Keratinocyte (primary cell): ENCODE measurements at regions not wholly inside any gene's neighbourhood (a gene's known extent, or its start where the extent isn't known, plus 50 kb on each side); places are given as distances from the start of the nearest gene placed in this dataset.

Experiments
- DNase-seq: peaks from one replicate; pipeline ENCODE4 v3.0.0-alpha.2; 2011; ENCODE audit warnings: low read depth, missing footprints, low spot score
- FAIRE-seq: peaks from 2 replicates; lab custom pipeline; 2011; peaks lifted over from hg19 to GRCh38; lab: Jason Lieb, UNC
- H2AFZ ChIP-seq: 2 replicates; pipeline ENCODE4 v1.6.0; 2012; ENCODE audit warnings: low read length, control low read depth, inconsistent platforms; ENCODE audit not compliant: control insufficient read depth
- H3K27ac ChIP-seq: 2 replicates; pipeline ENCODE4 v1.5.1; 2011; ENCODE audit warnings: low read length; ENCODE audit not compliant: control insufficient read depth, insufficient read depth
- H3K27me3 ChIP-seq: 3 replicates; pipeline ENCODE4 v1.6.0; 2011; ENCODE audit warnings: low read length; ENCODE audit not compliant: control insufficient read depth, insufficient read depth; ENCODE audit errors: extremely low read depth
- H3K36me3 ChIP-seq, 2 experiments: 2 replicates in 1 of 2; 3 replicates in 1 of 2; pipeline ENCODE4 v1.5.1; 2011; ENCODE audit warnings: low read length in 2 of 2, mild to moderate bottlenecking in 1 of 2; ENCODE audit not compliant: control insufficient read depth in 2 of 2, insufficient read depth in 2 of 2; ENCODE audit errors: extremely low read depth in 1 of 2
- H3K4me1 ChIP-seq: 3 replicates; pipeline ENCODE4 v1.5.1; 2011; ENCODE audit warnings: low read length; ENCODE audit not compliant: control insufficient read depth, insufficient read depth; ENCODE audit errors: extremely low read depth
- H3K4me2 ChIP-seq: 3 replicates; pipeline ENCODE4 v1.6.0; 2011; ENCODE audit warnings: low read depth, low read length; ENCODE audit not compliant: control insufficient read depth, insufficient read depth; ENCODE audit errors: extremely low read depth
- H3K4me3 ChIP-seq, 3 experiments: fragments of 200-600 bp in 1 of 3; sonication (generic) in 1 of 3; 2 replicates in 2 of 3; 3 replicates in 1 of 3; pipeline ENCODE4 v1.5.1; 2011 to 2016; ENCODE audit warnings: low read length in 3 of 3, mild to moderate bottlenecking in 3 of 3, control low read depth in 2 of 3, inconsistent platforms in 1 of 3, low read depth in 1 of 3, mixed read lengths in 1 of 3, mixed run types in 1 of 3, moderate library complexity in 1 of 3; ENCODE audit not compliant: control insufficient read depth in 2 of 3, insufficient read depth in 2 of 3; ENCODE audit errors: extremely low read depth in 1 of 3
- H3K79me2 ChIP-seq: 2 replicates; pipeline ENCODE4 v1.6.0; 2012; ENCODE audit warnings: low read length; ENCODE audit not compliant: control insufficient read depth, insufficient read depth
- H3K9ac ChIP-seq: 3 replicates; pipeline ENCODE4 v1.6.0; 2011; ENCODE audit warnings: low read length; ENCODE audit not compliant: control insufficient read depth, insufficient read depth; ENCODE audit errors: extremely low read depth
- H3K9me1 ChIP-seq: 3 replicates; pipeline ENCODE4 v1.6.0; 2011; ENCODE audit warnings: low read length; ENCODE audit not compliant: control insufficient read depth, insufficient read depth; ENCODE audit errors: extremely low read depth
- H3K9me3 ChIP-seq: 2 replicates; pipeline ENCODE4 v1.5.1; 2012; ENCODE audit warnings: low read depth, low read length; ENCODE audit not compliant: control insufficient read depth
- H4K20me1 ChIP-seq: 3 replicates; pipeline ENCODE4 v1.6.0; 2011; ENCODE audit warnings: low read length; ENCODE audit not compliant: control insufficient read depth, insufficient read depth; ENCODE audit errors: extremely low read depth
- CTCF ChIP-seq, 3 experiments: IDR thresholded peaks in 1 of 3; conservative IDR thresholded peaks in 1 of 3; optimal IDR thresholded peaks in 1 of 3; 2 replicates in 2 of 3; 3 replicates in 1 of 3; pipeline versions ENCODE3 to v1.5.1; 2011; ENCODE audit warnings: low read length in 3 of 3, mild to moderate bottlenecking in 3 of 3, moderate library complexity in 2 of 3, control low read depth in 1 of 3, inconsistent platforms in 1 of 3; ENCODE audit not compliant: insufficient read depth in 2 of 3; ENCODE audit errors: extremely low read depth in 1 of 3
- EZH2 ChIP-seq: IDR thresholded peaks from one replicate; pipeline ENCODE4 v1.6.1; 2012; ENCODE audit warnings: inconsistent platforms, mild to moderate bottlenecking, low read length, moderate library complexity
- dilution Hi-C: fragments of 300-500 bp; cut with MboI; formaldehyde crosslinking; loops from one replicate; pipeline ENCODE4 v1.7.0; 2020; ENCODE audit warnings: low sequenced_read_pairs; ENCODE audit not compliant: extremely low pct_ligation_motif_present

- no peaks in the 10 kb centered on the region for H4K20me1 ChIP-seq
- DNase-seq = no peak
- no peak for FAIRE-seq
- H3K9me3 ChIP-seq = no peaks in the 10 kb centered on the region
- H3K27me3 ChIP-seq = no peaks in the 10 kb centered on the region
- no peaks in the 10 kb centered on the region for H3K36me3 ChIP-seq
- H3K79me2 ChIP-seq = no peaks in the 10 kb centered on the region
- no peak overlapping the region for H3K9ac ChIP-seq
- H3K4me2 ChIP-seq = no peak overlapping the region
- no peak overlapping the region for H3K27ac ChIP-seq
- H2AFZ ChIP-seq = no peak overlapping the region
- H3K4me3 ChIP-seq = no peak overlapping the region
- H3K9me1 ChIP-seq = no peaks in the 10 kb centered on the region
- dilution Hi-C loops = no loop called here
- H3K4me1 ChIP-seq = no peaks in the 10 kb centered on the region
- TF ChIP-seq EZH2 (no peak), CTCF (optimal IDR thresholded peaks at IDR 0.05 in 1 of 3, IDR thresholded peaks at IDR 0.05 in 1 of 3, conservative IDR thresholded peaks at IDR 0.05 in 1 of 3; ENCODE audit: extremely low read depth in 1 of 3, insufficient read depth in 2 of 3, low read length in 3 of 3) (no peak)
Observed at GRCh38 chr9:71614409-71615010, 153.8 kb downstream of the CEMIP2 start.

- FAIRE-seq (no peak), DNase-seq (no peak)
- H3K27me3 ChIP-seq = no peaks in the 10 kb centered on the region
- no peaks in the 10 kb centered on the region for H4K20me1 ChIP-seq
- H2AFZ ChIP-seq = no peak overlapping the region
- no peaks in the 10 kb centered on the region for H3K36me3 ChIP-seq
- no peak overlapping the region for H3K4me2 ChIP-seq
- TF ChIP-seq EZH2 (no peak), CTCF (optimal IDR thresholded peaks at IDR 0.05 in 1 of 3, IDR thresholded peaks at IDR 0.05 in 1 of 3, conservative IDR thresholded peaks at IDR 0.05 in 1 of 3; ENCODE audit: extremely low read depth in 1 of 3, insufficient read depth in 2 of 3, low read length in 3 of 3) (no peak)
- no peaks in the 10 kb centered on the region for H3K4me1 ChIP-seq
- H3K4me3 ChIP-seq = no peak overlapping the region
- dilution Hi-C loops = no loop called here
- no peak overlapping the region for H3K9ac ChIP-seq
- no peaks in the 10 kb centered on the region for H3K9me1 ChIP-seq
- no peaks in the 10 kb centered on the region for H3K79me2 ChIP-seq
- H3K27ac ChIP-seq = no peak overlapping the region
- H3K9me3 ChIP-seq = no peaks in the 10 kb centered on the region
Observed at GRCh38 chr9:71612889-71613288, 155.4 kb downstream of the CEMIP2 start.
